Cardiac septum (tissue), 1 donor: ENCODE measurements at regions not wholly inside any gene's neighbourhood (a gene's known extent, or its start where the extent isn't known, plus 50 kb on each side); places are given as distances from the start of the nearest gene placed in this dataset.

Experiments
- DNase-seq: peaks from one replicate; pipeline ENCODE4 v3.0.0-alpha.2; 2020; ENCODE audit warnings: low spot score
- intact Hi-C: fragments of 100-400 bp; cut with DNase I; formaldehyde crosslinking; loops from one replicate; pipeline ENCODE4 v1.14.0; 2022
- donor health status: DM: no; HTN: no; CAD: no.

GRCh38 chr5:56290378-56291078 is 57.4 kb upstream of the ANKRD55 start:
- no peak for DNase-seq
- intact Hi-C loops = no loop called here

- no peak for DNase-seq
- intact Hi-C loops = loop anchor here (5.0 kb wide), 1 partner anchor 38 kb away; no protein-coding TSS in a partner anchor
Observed at GRCh38 chr5:56289602-56289987, 56.5 kb upstream of the ANKRD55 start.

- no peak for DNase-seq
- intact Hi-C loops = loop anchor here (5.0 kb wide), 1 partner anchor 38 kb away; no protein-coding TSS in a partner anchor
Observed at GRCh38 chr5:56288873-56289601, 55.9 kb upstream of the ANKRD55 start.

GRCh38 chr5:56286015-56286884 is 53.1 kb upstream of the ANKRD55 start:
- DNase-seq = no peak
- intact Hi-C loops = loop anchor here (5.0 kb wide), 1 partner anchor 41 kb away; no protein-coding TSS in a partner anchor

- no peak for DNase-seq
- intact Hi-C loops = no loop called here
Observed at GRCh38 chr5:56282951-56283350, 49.8 kb upstream of the ANKRD55 start.
